CD4-positive, alpha-beta T cell treated with Interleukin-1 beta for 1 hour (primary cell): ENCODE measurements at regions not wholly inside any gene's neighbourhood (a gene's known extent, or its start where the extent isn't known, plus 50 kb on each side); places are given as distances from the start of the nearest gene placed in this dataset.
"Not testable (repeated sequence)": the region's sequence is repeated elsewhere in the genome, so short reads cannot be mapped to it uniquely, and the experiment has no call there.

Experiments used
- DNase-seq, 2 donors: peaks; one replicate each; pipeline ENCODE4 v3.0.0-alpha.2; 2020 to 2022

- no peak for DNase-seq
These were observed 76.7 kb upstream of the RUBCNL start for GRCh38 chr13:46463719-46464118.

- not testable (repeated sequence) for DNase-seq
These were observed 73.2 kb upstream of the RUBCNL start for GRCh38 chr13:46460223-46460622.

GRCh38 chr13:46457255-46457654 is 70.2 kb upstream of the RUBCNL start:
- not testable (repeated sequence) for DNase-seq

GRCh38 chr13:46455924-46456323 is 68.9 kb upstream of the RUBCNL start:
- peak; percentile 7 to 25 for DNase-seq

GRCh38 chr13:46451145-46451544 is 64.1 kb upstream of the RUBCNL start:
- not testable (repeated sequence) for DNase-seq

GRCh38 chr13:46449949-46450348 is 62.9 kb upstream of the RUBCNL start:
- not testable (repeated sequence) for DNase-seq

GRCh38 chr13:46448148-46448547 is 61.1 kb upstream of the RUBCNL start:
- not testable (repeated sequence) for DNase-seq

- peak in 1 of 2 donors; percentile 4 for DNase-seq
These were observed 50.9 kb upstream of the RUBCNL start for GRCh38 chr13:46437808-46438404.
